ENCODE measurements at regions not wholly inside any gene's neighbourhood (a gene's known extent, or its start where the extent isn't known, plus 50 kb on each side); places are given as distances from the start of the nearest gene placed in this dataset.
"Not testable (repeated sequence)": the region's sequence is repeated elsewhere in the genome, so short reads cannot be mapped to it uniquely, and the experiment has no call there.

DNA sequence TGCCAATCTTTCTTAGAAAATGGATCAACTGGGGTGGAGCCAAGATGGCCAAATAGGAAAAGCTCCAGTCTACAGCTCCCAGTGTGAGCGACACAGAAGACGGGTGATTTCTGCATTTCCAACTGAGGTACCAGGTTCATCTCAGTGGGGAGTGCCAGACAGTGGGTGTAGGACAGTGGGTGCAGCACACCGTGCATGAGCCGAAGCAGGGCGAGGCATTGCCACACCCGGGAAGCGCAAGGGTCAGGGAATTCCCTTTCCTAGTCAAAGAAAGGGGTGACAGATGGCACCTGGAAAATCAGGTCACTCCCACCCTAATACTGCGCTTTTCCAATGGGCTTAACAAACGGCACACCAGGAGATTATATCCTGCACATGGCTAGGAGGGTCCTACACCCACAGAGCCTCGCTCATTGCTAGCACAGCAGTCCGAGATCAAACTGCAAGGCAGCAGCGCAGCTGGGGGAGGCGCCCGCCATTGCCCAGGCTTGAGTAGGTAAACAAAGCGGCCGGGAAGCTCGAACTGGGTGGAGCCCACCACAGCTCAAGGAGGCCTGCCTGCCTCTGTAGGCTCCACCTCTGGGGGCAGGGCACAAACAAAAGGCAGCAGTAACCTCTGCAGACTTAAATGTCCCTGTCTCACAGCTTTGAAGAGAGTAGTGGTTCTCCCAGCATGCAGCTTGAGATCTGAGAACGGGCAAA lies 61.3 kb upstream of the LHFPL2 start:
- H3K27me3 ChIP-seq (replicated peaks; ENCODE audit: control insufficient read depth, insufficient read depth, low read length); DNase-seq (ENCODE audit: low read depth); H3K9ac ChIP-seq (ENCODE audit: low read length); H3K4me1 ChIP-seq (ENCODE audit: control insufficient read depth, insufficient read depth, low read length); H3K36me3 ChIP-seq (ENCODE audit: control insufficient read depth, insufficient read depth, low read length, severe bottlenecking); H3K9me3 ChIP-seq (ENCODE audit: control insufficient read depth, low read length); H3K4me3 ChIP-seq (ENCODE audit: low read length): not testable (repeated sequence)

DNA sequence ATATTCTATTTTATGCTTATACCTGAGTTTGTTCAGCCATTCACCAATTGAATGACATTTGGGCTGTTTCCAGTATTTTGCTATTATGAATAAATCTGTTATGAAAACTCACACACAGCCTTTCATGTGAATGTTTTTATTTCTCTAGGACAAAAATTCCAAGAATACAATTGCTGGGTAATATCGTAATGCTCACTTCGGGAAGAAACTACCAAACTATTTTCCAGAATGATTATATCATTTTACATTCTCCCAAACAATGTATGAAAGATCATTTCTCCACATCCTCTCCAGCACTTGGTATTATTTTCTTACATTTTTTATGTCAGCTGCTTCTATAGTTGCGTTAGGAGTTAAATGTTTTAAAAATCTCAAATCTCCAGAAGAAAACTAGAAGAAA lies 58.3 kb upstream of the LHFPL2 start:
- H3K4me1 ChIP-seq (ENCODE audit: control insufficient read depth, insufficient read depth, low read length): peaks cover 9% of the 10 kb centered on the region

DNA sequence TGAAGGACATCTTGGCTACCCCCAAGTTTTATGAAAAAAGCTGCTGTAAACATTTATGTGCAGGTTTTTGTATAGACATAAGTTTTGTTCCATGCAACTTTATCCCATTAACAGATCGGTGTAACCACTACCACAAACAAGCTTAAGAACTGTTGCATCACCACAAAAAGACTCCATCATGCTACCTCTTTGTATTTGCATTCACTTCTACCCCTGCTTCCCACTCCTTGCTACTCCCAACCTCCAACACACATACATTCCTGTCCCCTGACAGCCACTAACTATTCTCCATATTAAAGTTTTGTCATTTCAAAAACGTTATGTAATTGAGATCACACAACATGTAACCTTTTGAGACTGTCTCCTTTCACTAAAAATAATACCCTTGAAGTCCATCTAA lies 57.8 kb upstream of the LHFPL2 start:
- no peaks in the 10 kb centered on the region for H3K36me3 ChIP-seq (ENCODE audit: control insufficient read depth, insufficient read depth, low read length, severe bottlenecking)
- no peak overlapping the region for H3K9ac ChIP-seq (ENCODE audit: low read length)
- no peaks in the 10 kb centered on the region for H3K9me3 ChIP-seq (ENCODE audit: control insufficient read depth, low read length)
- H3K4me3 ChIP-seq (ENCODE audit: low read length): no peak overlapping the region
- DNase-seq (ENCODE audit: low read depth): no peak
- H3K27me3 ChIP-seq (replicated peaks; ENCODE audit: control insufficient read depth, insufficient read depth, low read length): no peaks in the 10 kb centered on the region
- peaks cover 13% of the 10 kb centered on the region for H3K4me1 ChIP-seq (ENCODE audit: control insufficient read depth, insufficient read depth, low read length)

More for the DNA sequence above, 58.3 kb upstream of the LHFPL2 start:
- Histone ChIP-seq H3K9me3 (ENCODE audit: control insufficient read depth, low read length) (no peaks in the 10 kb centered on the region), H3K36me3 (ENCODE audit: control insufficient read depth, insufficient read depth, low read length, severe bottlenecking) (no peaks in the 10 kb centered on the region), H3K27me3 (replicated peaks; ENCODE audit: control insufficient read depth, insufficient read depth, low read length) (no peaks in the 10 kb centered on the region), H3K9ac (ENCODE audit: low read length) (no peak overlapping the region), H3K4me3 (ENCODE audit: low read length) (no peak overlapping the region)
- DNase-seq (ENCODE audit: low read depth): no peak

DNA sequence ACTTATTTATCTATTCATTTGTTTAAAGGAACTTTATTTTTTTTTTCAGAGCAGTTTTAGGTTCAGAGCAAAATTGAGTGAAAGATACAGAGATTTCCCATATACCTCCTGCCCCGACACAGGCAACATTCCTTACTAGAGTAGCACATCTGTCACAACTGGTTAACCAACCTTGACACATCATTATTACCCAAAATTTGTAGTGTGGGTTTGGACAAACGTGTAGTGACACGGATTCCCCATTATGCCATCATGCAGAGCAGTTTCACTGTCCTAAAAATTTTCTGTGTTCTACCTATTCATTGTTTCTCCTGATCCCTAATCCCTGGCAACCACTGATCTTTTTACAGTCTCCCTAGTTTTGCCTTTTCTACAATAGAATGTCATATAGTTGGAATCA lies 57.3 kb upstream of the LHFPL2 start:
- DNase-seq (ENCODE audit: low read depth): no peak
- Histone ChIP-seq H3K27me3 (replicated peaks; ENCODE audit: control insufficient read depth, insufficient read depth, low read length) (no peaks in the 10 kb centered on the region), H3K36me3 (ENCODE audit: control insufficient read depth, insufficient read depth, low read length, severe bottlenecking) (no peaks in the 10 kb centered on the region), H3K4me3 (ENCODE audit: low read length) (no peak overlapping the region), H3K4me1 (ENCODE audit: control insufficient read depth, insufficient read depth, low read length) (peaks cover 18% of the 10 kb centered on the region), H3K9me3 (ENCODE audit: control insufficient read depth, low read length) (no peaks in the 10 kb centered on the region), H3K9ac (ENCODE audit: low read length) (no peak overlapping the region)

DNA sequence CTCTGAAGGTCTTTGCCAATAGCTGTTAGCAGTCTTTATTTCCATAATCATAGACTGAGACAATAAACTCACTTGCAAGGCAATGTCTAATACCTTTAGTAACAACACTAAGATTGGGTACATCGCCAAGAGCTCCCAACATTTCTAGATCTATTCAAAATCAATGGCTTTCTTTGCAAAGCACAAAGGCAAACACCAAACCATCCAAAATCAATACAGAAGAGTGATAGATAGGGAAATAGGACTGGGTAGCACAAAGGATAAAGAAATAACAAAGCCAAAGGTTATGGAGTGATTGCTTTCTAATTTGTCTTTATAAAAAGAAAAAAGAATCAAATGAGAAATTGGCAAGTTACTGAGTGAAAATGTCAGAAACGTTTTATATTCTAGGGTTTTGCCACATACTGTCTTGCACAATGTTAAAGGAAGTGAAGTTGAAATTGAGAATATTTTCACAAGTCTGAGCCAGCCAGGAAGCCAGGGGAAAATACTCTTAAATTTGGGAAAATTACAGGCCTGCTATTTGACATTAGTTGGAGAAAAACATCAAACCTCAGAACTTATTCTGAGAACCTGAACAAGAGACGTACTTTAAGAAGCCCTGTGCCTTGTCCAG lies 53.3 kb upstream of the LHFPL2 start:
- peak; percentile 59 for DNase-seq (ENCODE audit: low read depth)
- H3K4me3 ChIP-seq (ENCODE audit: low read length): peak overlapping the region; percentile 15
- H3K9me3 ChIP-seq (ENCODE audit: control insufficient read depth, low read length): no peaks in the 10 kb centered on the region
- H3K9ac ChIP-seq (ENCODE audit: low read length): peak overlapping the region; percentile 48
- peaks cover 47% of the 10 kb centered on the region for H3K4me1 ChIP-seq (ENCODE audit: control insufficient read depth, insufficient read depth, low read length)
- no peaks in the 10 kb centered on the region for H3K27me3 ChIP-seq (replicated peaks; ENCODE audit: control insufficient read depth, insufficient read depth, low read length)
- no peaks in the 10 kb centered on the region for H3K36me3 ChIP-seq (ENCODE audit: control insufficient read depth, insufficient read depth, low read length, severe bottlenecking)

DNA sequence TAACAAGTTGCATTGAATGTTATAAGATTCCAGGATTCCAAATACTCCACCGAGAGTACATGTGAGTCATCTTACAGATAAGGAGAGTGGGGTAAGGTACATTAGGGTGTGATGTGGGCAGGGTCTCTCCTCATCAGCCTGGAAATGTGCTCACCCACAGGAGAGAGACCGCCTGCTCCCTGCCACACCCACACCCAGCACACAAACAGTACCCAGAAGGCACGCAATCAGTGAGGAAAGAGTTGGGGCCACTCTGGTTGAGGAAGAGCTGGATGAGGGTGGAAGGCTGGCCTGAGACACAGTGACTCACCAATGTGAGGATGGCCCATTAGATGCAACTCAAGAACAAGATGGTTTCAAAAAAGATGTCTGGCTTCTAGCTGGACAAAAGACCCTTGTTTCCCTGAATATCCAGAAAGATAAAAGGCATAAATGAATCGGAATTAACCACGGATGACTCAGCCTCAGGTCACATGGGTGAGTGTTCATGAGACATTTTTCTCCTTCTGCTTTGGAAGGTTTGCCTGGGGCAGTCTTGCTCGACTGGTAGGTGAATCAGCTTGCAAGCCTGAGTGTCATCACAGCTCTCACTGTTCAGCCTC lies 51.1 kb upstream of the LHFPL2 start:
- Histone ChIP-seq H3K4me1 (ENCODE audit: control insufficient read depth, insufficient read depth, low read length) (peaks cover 52% of the 10 kb centered on the region), H3K9ac (ENCODE audit: low read length) (no peak overlapping the region), H3K27me3 (replicated peaks; ENCODE audit: control insufficient read depth, insufficient read depth, low read length) (no peaks in the 10 kb centered on the region), H3K4me3 (ENCODE audit: low read length) (peak overlapping the region; percentile 33), H3K9me3 (ENCODE audit: control insufficient read depth, low read length) (no peaks in the 10 kb centered on the region), H3K36me3 (ENCODE audit: control insufficient read depth, insufficient read depth, low read length, severe bottlenecking) (no peaks in the 10 kb centered on the region)
- peak; percentile 86 for DNase-seq (ENCODE audit: low read depth)

DNA sequence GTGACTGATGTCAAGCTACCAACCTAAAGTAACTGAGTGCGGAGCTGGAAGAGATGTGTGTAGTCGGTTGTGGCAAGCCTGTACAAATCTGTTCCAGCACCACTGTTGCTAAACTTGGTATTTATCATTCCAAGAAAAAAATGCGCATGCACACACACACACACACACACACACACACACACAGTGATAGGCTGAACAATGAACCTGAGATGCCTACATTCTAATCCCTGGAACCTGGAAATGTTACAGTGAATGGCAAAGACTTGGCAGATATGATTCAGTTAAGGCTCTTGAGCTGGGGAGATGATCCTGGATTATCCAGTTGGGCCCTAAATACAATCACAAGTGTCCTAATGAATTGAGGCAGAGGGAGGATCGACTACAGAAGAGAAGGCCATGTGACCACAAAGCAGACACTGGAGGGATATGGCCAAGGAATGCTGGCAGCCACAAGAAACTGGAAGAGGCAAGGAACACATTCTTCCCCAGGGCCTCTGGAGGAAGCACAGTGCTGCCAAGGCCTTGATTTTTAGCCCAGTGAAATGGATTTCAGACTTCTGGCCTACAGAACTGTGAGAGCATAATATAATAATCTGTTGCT lies 49.7 kb upstream of the LHFPL2 start:
- Histone ChIP-seq H3K4me1 (ENCODE audit: control insufficient read depth, insufficient read depth, low read length) (peaks cover 52% of the 10 kb centered on the region), H3K36me3 (ENCODE audit: control insufficient read depth, insufficient read depth, low read length, severe bottlenecking) (no peaks in the 10 kb centered on the region), H3K4me3 (ENCODE audit: low read length) (no peak overlapping the region), H3K9me3 (ENCODE audit: control insufficient read depth, low read length) (peaks cover 2% of the 10 kb centered on the region), H3K9ac (ENCODE audit: low read length) (peak overlapping the region; percentile 3), H3K27me3 (replicated peaks; ENCODE audit: control insufficient read depth, insufficient read depth, low read length) (no peaks in the 10 kb centered on the region)
- DNase-seq (ENCODE audit: low read depth): peak; percentile 66
